ENCODE measurements at regions not wholly inside any gene's neighbourhood (a gene's known extent, or its start where the extent isn't known, plus 50 kb on each side); places are given as distances from the start of the nearest gene placed in this dataset.
"Not testable (repeated sequence)": the region's sequence is repeated elsewhere in the genome, so short reads cannot be mapped to it uniquely, and the experiment has no call there.

DNA sequence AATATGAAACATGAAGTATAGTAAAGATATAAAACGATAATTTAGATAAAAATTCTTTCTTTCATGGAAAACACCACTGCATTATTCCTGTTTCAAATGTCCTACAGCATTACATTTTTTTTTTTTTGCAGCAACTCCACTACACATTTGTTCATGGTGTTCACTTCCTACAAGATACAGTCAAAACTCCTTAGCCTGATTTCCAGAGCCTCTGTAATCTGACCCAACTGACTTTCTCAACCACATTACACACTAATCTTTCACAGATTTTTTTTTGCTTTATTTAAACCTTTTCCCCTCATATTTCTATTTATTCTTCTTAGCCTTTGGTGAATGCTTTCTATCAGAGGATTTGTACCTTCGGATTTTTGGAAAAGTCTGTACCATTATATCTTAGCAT, 176.5 kb upstream of the PDE7B start:
- DNase-seq (no peak), ATAC-seq (ENCODE audit: low read depth) (no peak)
- H3K27ac Mint-ChIP-seq, result no peak overlapping the region
- H3K27me3 Mint-ChIP-seq, result no peaks in the 10 kb centered on the region
- peaks cover 6% of the 10 kb centered on the region for H3K4me1 Mint-ChIP-seq
- peaks cover 8% of the 10 kb centered on the region for H3K9me3 Mint-ChIP-seq
- H3K4me3 Mint-ChIP-seq, result no peak overlapping the region
- H3K36me3 Mint-ChIP-seq, result peaks cover 5% of the 10 kb centered on the region
- POLR2A ChIA-PET, result no interaction called here

GRCh38 chr6:135675862-135676261, 175.6 kb upstream of the PDE7B start:
- Mint-ChIP-seq H3K4me1 (peaks cover 6% of the 10 kb centered on the region), H3K4me3 (no peak overlapping the region), H3K27ac (no peak overlapping the region), H3K27me3 (no peaks in the 10 kb centered on the region), H3K9me3 (peaks cover 7% of the 10 kb centered on the region), H3K36me3 (peaks cover 5% of the 10 kb centered on the region)
- POLR2A ChIA-PET, result no interaction called here
- peak; percentile 63 for ATAC-seq (ENCODE audit: low read depth)
- DNase-seq, result no peak

DNA sequence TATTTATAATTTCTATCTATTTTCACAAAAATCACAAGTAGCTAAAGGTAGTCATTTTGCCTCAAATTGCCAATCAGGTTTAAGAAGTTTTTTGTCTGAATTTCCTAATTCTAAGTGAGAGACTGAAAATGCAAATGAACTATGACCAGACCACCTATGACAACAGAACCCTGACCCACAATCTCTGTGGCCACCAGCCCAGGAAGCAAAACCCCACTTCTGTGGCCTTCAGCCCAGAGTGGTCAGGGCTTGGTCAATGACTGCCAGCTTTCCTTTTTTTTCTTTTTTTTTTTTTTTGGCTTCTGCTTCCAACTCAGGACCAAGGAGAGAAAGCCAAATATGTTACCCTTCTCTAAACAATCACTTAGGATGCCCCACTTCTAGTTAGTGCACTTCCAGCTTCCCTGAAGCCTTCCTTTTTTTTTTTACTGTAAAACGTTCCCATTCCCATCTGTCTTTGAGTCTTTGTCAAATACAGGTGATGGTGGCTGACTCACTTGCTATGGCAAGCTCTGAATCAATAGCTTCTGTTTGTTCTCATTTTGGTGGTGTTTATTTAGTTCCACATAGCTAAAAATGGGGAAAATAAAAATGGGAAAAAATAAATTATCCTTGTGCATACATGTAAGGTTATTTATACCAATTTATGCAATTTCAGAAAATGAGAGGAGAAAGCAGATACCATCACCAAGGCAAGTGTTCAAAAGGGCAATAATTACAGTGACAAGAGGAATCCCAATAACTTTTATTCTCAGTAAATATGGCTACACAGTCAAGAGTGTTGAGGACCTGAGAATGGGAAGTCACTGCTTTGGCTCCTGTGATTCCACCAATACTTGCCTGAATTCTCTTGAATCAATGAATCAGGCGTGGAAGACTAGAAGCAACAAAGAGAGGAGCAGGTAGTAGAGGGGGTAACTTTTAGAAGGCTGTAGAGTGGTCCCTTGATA, 170.3 kb upstream of the PDE7B start:
- peaks cover 3% of the 10 kb centered on the region for H3K36me3 Mint-ChIP-seq
- POLR2A ChIA-PET, result interaction anchor here (0.6 kb wide), 1 partner anchor 10 kb away, joined by 3 read pairs; no protein-coding TSS in a partner anchor
- no peak overlapping the region for H3K4me3 Mint-ChIP-seq
- DNase-seq (no peak), ATAC-seq (ENCODE audit: low read depth) (no peak)
- H3K9me3 Mint-ChIP-seq, result peaks cover 3% of the 10 kb centered on the region
- peaks cover 2% of the 10 kb centered on the region for H3K4me1 Mint-ChIP-seq
- no peaks in the 10 kb centered on the region for H3K27me3 Mint-ChIP-seq
- H3K27ac Mint-ChIP-seq, result no peak overlapping the region

DNA sequence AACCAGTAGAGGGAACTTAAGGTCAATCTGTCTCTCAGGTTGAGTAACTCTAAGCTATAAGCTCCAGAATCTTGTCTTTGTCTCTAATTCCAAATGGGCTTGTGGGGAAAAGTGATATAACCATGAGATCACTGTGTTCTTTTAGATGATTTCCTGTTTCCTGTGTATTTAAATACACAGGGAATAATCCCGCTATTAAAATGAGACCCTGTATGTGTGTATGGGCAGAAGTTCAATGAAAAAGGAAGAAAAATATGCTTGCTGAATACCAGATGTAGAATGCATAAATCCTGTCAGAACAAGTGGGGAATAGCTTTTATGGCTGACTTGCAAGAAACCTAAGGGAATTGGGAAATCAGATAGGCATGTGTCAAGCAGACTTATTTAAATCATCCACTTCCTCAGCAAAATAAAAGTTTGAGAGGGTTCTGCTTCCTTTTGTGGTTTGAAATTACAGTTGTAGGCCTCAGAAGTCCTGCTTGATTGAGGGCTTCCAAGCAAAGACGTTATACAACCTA, 164.7 kb upstream of the PDE7B start:
- Mint-ChIP-seq H3K4me3 (no peak overlapping the region), H3K36me3 (no peaks in the 10 kb centered on the region), H3K9me3 (peaks cover 2% of the 10 kb centered on the region), H3K27me3 (no peaks in the 10 kb centered on the region), H3K27ac (no peak overlapping the region), H3K4me1 (peaks cover 3% of the 10 kb centered on the region)
- POLR2A ChIA-PET, result no interaction called here
- ATAC-seq (ENCODE audit: low read depth), result no peak
- no peak for DNase-seq

- DNase-seq; H3K4me3 Mint-ChIP-seq; H3K4me1 Mint-ChIP-seq; H3K27me3 Mint-ChIP-seq; H3K9me3 Mint-ChIP-seq; POLR2A ChIA-PET; H3K36me3 Mint-ChIP-seq; H3K27ac Mint-ChIP-seq; ATAC-seq (ENCODE audit: low read depth): not testable (repeated sequence)
These were observed 163.0 kb upstream of the PDE7B start for GRCh38 chr6:135688476-135688875.

DNA sequence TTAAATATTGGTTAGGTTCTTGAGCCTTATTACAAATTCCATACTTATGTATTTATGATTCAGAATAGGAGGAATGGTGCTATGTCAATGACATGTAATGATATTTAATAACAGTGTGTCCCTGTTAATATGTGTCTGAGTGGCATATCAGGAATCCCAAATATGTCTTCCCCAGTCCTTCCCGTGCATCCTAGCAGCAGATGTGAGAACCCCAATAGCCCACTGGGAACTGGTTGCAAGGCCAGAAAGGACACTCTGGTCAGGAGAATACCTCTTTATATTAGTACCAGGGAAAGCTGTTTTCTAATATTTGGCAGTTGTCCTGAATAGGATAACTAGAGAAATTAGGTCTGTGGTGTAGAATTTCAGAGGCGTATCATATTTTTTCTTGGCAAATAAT, 159.1 kb upstream of the PDE7B start:
- Mint-ChIP-seq H3K4me1 (no peaks in the 10 kb centered on the region), H3K27me3 (no peaks in the 10 kb centered on the region), H3K27ac (no peak overlapping the region), H3K36me3 (no peaks in the 10 kb centered on the region), H3K9me3 (peaks cover 2% of the 10 kb centered on the region), H3K4me3 (no peak overlapping the region)
- no peak for ATAC-seq (ENCODE audit: low read depth)
- DNase-seq, result no peak
- POLR2A ChIA-PET, result no interaction called here

- POLR2A ChIA-PET, result no interaction called here
- Mint-ChIP-seq H3K36me3 (no peaks in the 10 kb centered on the region), H3K4me1 (no peaks in the 10 kb centered on the region), H3K27me3 (no peaks in the 10 kb centered on the region), H3K4me3 (no peak overlapping the region), H3K9me3 (no peaks in the 10 kb centered on the region), H3K27ac (no peak overlapping the region)
- ATAC-seq (ENCODE audit: low read depth), result no peak
- DNase-seq, result no peak
These were observed 157.6 kb upstream of the PDE7B start for GRCh38 chr6:135693811-135694370.

DNA sequence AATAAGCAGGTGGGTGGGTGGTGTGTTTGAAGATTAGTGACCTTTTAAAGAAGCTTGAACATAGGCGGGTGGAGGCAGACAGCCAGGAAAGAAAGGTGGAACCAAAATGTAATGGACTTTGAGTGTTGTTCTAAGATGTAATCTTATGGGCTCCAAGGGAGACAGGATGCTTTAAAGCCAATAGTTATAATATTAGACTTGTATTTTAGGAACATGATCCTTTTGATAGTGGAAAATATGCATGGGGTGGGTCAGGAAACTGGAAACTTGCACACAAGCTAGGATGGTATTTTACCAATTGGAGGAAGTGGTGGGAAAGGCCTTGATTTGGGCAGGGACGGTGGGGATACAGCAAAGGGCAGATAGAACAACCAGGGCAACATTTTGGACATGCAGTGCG, 151.8 kb upstream of the PDE7B start:
- Mint-ChIP-seq H3K9me3 (no peaks in the 10 kb centered on the region), H3K27me3 (no peaks in the 10 kb centered on the region), H3K4me3 (no peak overlapping the region), H3K4me1 (peaks cover 3% of the 10 kb centered on the region), H3K36me3 (no peaks in the 10 kb centered on the region), H3K27ac (no peak overlapping the region)
- DNase-seq (no peak), ATAC-seq (ENCODE audit: low read depth) (no peak)
- POLR2A ChIA-PET, result no interaction called here

GRCh38 chr6:135701426-135701825, 150.1 kb upstream of the PDE7B start:
- Mint-ChIP-seq H3K4me3 (no peak overlapping the region), H3K9me3 (no peaks in the 10 kb centered on the region), H3K36me3 (no peaks in the 10 kb centered on the region), H3K27me3 (no peaks in the 10 kb centered on the region), H3K4me1 (peaks cover 3% of the 10 kb centered on the region), H3K27ac (no peak overlapping the region)
- DNase-seq (no peak), ATAC-seq (ENCODE audit: low read depth) (no peak)
- POLR2A ChIA-PET, result no interaction called here

GRCh38 chr6:135703007-135703406, 148.5 kb upstream of the PDE7B start:
- Mint-ChIP-seq H3K9me3 (no peaks in the 10 kb centered on the region), H3K27me3 (no peaks in the 10 kb centered on the region), H3K27ac (no peak overlapping the region), H3K4me1 (peaks cover 3% of the 10 kb centered on the region), H3K4me3 (no peak overlapping the region), H3K36me3 (no peaks in the 10 kb centered on the region)
- POLR2A ChIA-PET, result no interaction called here
- ATAC-seq (ENCODE audit: low read depth), result no peak
- no peak for DNase-seq

DNA sequence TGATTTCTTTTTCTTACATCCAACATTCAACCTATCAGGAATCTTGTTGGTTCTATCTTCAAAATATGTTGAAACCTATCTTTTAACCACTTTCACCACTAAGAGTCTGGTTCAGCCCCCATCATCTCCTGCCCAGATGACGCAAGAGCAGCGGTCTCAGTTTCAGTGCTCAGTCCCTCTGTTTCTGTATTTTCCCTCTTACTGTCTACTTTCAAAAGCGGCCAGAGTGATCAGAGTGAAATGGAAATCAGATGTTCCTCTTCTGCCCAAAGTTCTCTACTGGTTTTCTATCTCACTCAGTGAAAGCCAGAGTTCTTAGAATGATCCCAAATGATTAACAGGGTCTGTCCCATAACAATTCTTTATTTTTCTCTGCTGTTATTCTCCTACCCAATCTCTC, 147.9 kb upstream of the PDE7B start:
- no peak for DNase-seq
- no peak for ATAC-seq (ENCODE audit: low read depth)
- Mint-ChIP-seq H3K36me3 (no peaks in the 10 kb centered on the region), H3K27me3 (no peaks in the 10 kb centered on the region), H3K4me1 (peaks cover 3% of the 10 kb centered on the region), H3K4me3 (no peak overlapping the region), H3K27ac (no peak overlapping the region), H3K9me3 (no peaks in the 10 kb centered on the region)
- POLR2A ChIA-PET, result no interaction called here

- DNase-seq (no peak), ATAC-seq (ENCODE audit: low read depth) (no peak)
- Mint-ChIP-seq H3K9me3 (no peaks in the 10 kb centered on the region), H3K27me3 (no peaks in the 10 kb centered on the region), H3K4me3 (no peak overlapping the region), H3K27ac (no peak overlapping the region), H3K36me3 (no peaks in the 10 kb centered on the region), H3K4me1 (peaks cover 3% of the 10 kb centered on the region)
- POLR2A ChIA-PET, result no interaction called here
These were observed 144.1 kb upstream of the PDE7B start for GRCh38 chr6:135707426-135707825.

- POLR2A ChIA-PET, result no interaction called here
- no peaks in the 10 kb centered on the region for H3K36me3 Mint-ChIP-seq
- no peaks in the 10 kb centered on the region for H3K27me3 Mint-ChIP-seq
- ATAC-seq (ENCODE audit: low read depth) (no peak), DNase-seq (no peak)
- no peak overlapping the region for H3K4me3 Mint-ChIP-seq
- no peak overlapping the region for H3K27ac Mint-ChIP-seq
- H3K9me3 Mint-ChIP-seq, result no peaks in the 10 kb centered on the region
- H3K4me1 Mint-ChIP-seq, result no peaks in the 10 kb centered on the region
These were observed 141.5 kb upstream of the PDE7B start for GRCh38 chr6:135710042-135710441.

DNA sequence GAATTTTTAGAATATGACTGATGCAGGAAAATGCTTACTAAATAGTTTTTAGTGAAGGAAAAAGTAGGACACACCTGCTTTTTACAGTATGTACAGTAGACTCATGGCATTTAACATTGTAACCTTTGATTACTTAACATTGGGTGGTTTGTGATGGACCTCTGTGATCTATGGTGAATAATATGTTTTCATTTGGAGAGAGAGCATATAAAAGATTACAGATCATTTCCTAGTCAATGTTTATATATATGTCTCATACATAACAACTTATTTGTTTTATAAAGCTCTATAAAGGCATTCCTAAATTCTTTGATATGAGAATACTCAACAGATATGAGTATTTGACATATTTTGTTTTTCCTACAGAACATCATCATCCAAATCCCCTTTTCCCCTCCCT, 129.3 kb upstream of the PDE7B start:
- Mint-ChIP-seq H3K4me1 (no peaks in the 10 kb centered on the region), H3K27ac (no peak overlapping the region), H3K9me3 (peaks cover 22% of the 10 kb centered on the region), H3K36me3 (peaks cover 8% of the 10 kb centered on the region), H3K27me3 (no peaks in the 10 kb centered on the region), H3K4me3 (no peak overlapping the region)
- POLR2A ChIA-PET, result no interaction called here
- DNase-seq, result no peak
- no peak for ATAC-seq (ENCODE audit: low read depth)
